ENCODE measurements at regions not wholly inside any gene's neighbourhood (a gene's known extent, or its start where the extent isn't known, plus 50 kb on each side); places are given as distances from the start of the nearest gene placed in this dataset.

- TF ChIP-seq POLR2A (IDR thresholded peaks at IDR 0.05) (no peak), CTCF (IDR thresholded peaks at IDR 0.05) (no peak)
These were observed 1332.8 kb downstream of the OLFM4 start for GRCh38 chr13:54361460-54361859.

Measured in thyroid gland (tissue), 4 donors.